ENCODE measurements at regions not wholly inside any gene's neighbourhood (a gene's known extent, or its start where the extent isn't known, plus 50 kb on each side); places are given as distances from the start of the nearest gene placed in this dataset.
A peak's percentile ranks its signal among the peaks of the same experiment; 100 is the strongest.

GRCh38 chr6:132089173-132089572 lies 138.0 kb upstream of the CCN2 start:
- H3K18ac ChIP-seq (ENCODE audit: extremely low read depth, low read length): no peak overlapping the region
- H3K56ac ChIP-seq (replicated peaks; ENCODE audit: insufficient read length, low read depth, low read length): no peak overlapping the region
- H2BK5ac ChIP-seq (ENCODE audit: low read depth, low read length): no peak overlapping the region
- no peak overlapping the region for H2BK12ac ChIP-seq (ENCODE audit: low read depth, low read length)
- H2BK15ac ChIP-seq (ENCODE audit: low read length): no peak overlapping the region
- H3K14ac ChIP-seq (ENCODE audit: insufficient read length): no peak overlapping the region
- WGBS, 2 experiments (ENCODE audit: extremely low coverage in 1 of 2, insufficient coverage in 1 of 2, insufficient read length in 1 of 2, insufficient replicate concordance in 2 of 2, low coverage in 1 of 2, low lambda C conversion rate in 2 of 2, missing lambda C conversion rate in 1 of 2): 38% methylated on average over 2 of the region's 2 CpGs; no CpG with 5 or more reads in 1 of the 2 experiments
- H2AK5ac ChIP-seq (ENCODE audit: low read depth, low read length): no peak overlapping the region
- H3K9me3 ChIP-seq (ENCODE audit: insufficient read depth in 2 of 2, low read depth in 1 of 2, low read length in 1 of 2): no peaks in the 10 kb centered on the region
- H3K4ac ChIP-seq (replicated peaks; ENCODE audit: insufficient read length, low read depth, low read length): no peak overlapping the region
- H3K9ac ChIP-seq (replicated peaks in 1 of 4; ENCODE audit: extremely low read depth in 1 of 4, low read depth in 3 of 4, low read length in 3 of 4): no peak overlapping the region
- POLR2A ChIA-PET (ENCODE audit: partially characterized antibody): interaction anchor here (4.0 kb wide), 1 partner anchor 139 kb away, joined by 17 read pairs; the partner anchor contains the start of gene CCN2
- no peaks in the 10 kb centered on the region for H3K27me3 ChIP-seq (replicated peaks in 1 of 4; ENCODE audit: control insufficient read depth in 3 of 4, extremely low read depth in 1 of 4, insufficient read depth in 3 of 4, low read length in 3 of 4)
- H3K4me3 ChIP-seq (ENCODE audit: extremely low read depth in 1 of 4, insufficient read depth in 2 of 4, low read depth in 3 of 4, low read length in 4 of 4): peak overlapping the region in 1 of 4 experiments; percentile 15; a peak in 1 of 8 replicates
- DNase-seq (ENCODE audit: low read depth in 1 of 2, low spot score in 2 of 2) (no peak), FAIRE-seq (peak; percentile 68)
- H3K79me1 ChIP-seq (ENCODE audit: low read depth, low read length): no peaks in the 10 kb centered on the region
- CTCF ChIA-PET (ENCODE audit: partially characterized antibody): interaction anchor here (1.2 kb wide), 1 partner anchor 9 kb away, joined by 4 read pairs; no protein-coding TSS in a partner anchor
- H3K23ac ChIP-seq (ENCODE audit: insufficient read length): no peak overlapping the region
- no peak overlapping the region for H4K8ac ChIP-seq (ENCODE audit: extremely low read depth, insufficient read depth, low read length)
- no peaks in the 10 kb centered on the region for H3K79me2 ChIP-seq (ENCODE audit: control insufficient read depth in 1 of 2, insufficient read depth in 2 of 2, low read length in 2 of 2)
- no peaks in the 10 kb centered on the region for H3K36me3 ChIP-seq (ENCODE audit: control insufficient read depth in 2 of 4, insufficient read depth in 4 of 4, low read length in 3 of 4)
- H4K5ac ChIP-seq (ENCODE audit: insufficient read length, low read depth, low read length): no peak overlapping the region
- peaks cover 0 to 10% (median 1%) of the 10 kb centered on the region in 4 experiments; a peak in 4 of 7 replicates for H3K4me1 ChIP-seq (replicated peaks in 1 of 4; ENCODE audit: control insufficient read depth in 3 of 4, insufficient read depth in 4 of 4, low read length in 3 of 4)
- no peak overlapping the region for H4K91ac ChIP-seq (replicated peaks; ENCODE audit: insufficient read length, low read length)
- no peaks in the 10 kb centered on the region for H3K23me2 ChIP-seq (ENCODE audit: low read depth, low read length)
- no peak overlapping the region for H3K27ac ChIP-seq (ENCODE audit: low read depth, low read length)
- no peak overlapping the region for H3K4me2 ChIP-seq (ENCODE audit: insufficient read depth in 1 of 2, low read depth in 2 of 2, low read length in 2 of 2)
- H2AFZ ChIP-seq (ENCODE audit: low read length): no peak overlapping the region
- H2BK120ac ChIP-seq (replicated peaks; ENCODE audit: low read depth, low read length): no peak overlapping the region
- no peaks in the 10 kb centered on the region for H4K20me1 ChIP-seq (replicated peaks in 1 of 2; ENCODE audit: control insufficient read depth in 1 of 2, insufficient read depth in 2 of 2, low read length in 2 of 2)
- no peak overlapping the region for H2BK20ac ChIP-seq (ENCODE audit: low read length)
- no peak for TF ChIP-seq RXRA (IDR thresholded peaks at IDR 0.05; ENCODE audit: insufficient read depth, low read depth, low read length)
- TF ChIP-seq NRF1 (IDR thresholded peaks at IDR 0.05; ENCODE audit: low read depth, low read length): no peak
- no peak for TF ChIP-seq EZH2 (IDR thresholded peaks at IDR 0.05; ENCODE audit: low read depth, low read length, severe bottlenecking)
- no peak for TF ChIP-seq POU5F1 (IDR thresholded peaks at IDR 0.05; ENCODE audit: low read depth, low read length)
- TF ChIP-seq GTF2F1 (IDR thresholded peaks at IDR 0.05; ENCODE audit: borderline replicate concordance, low read depth, low read length): no peak
- no peak for TF ChIP-seq SIN3A (conservative IDR thresholded peaks at IDR 0.05 in 1 of 2, IDR thresholded peaks at IDR 0.05 in 1 of 2; ENCODE audit: low read depth in 1 of 2, low read length in 2 of 2)
- TF ChIP-seq CTCF (IDR thresholded peaks at IDR 0.05; ENCODE audit: control extremely low read depth in 1 of 3, insufficient read depth in 1 of 3, low read depth in 1 of 3, low read length in 3 of 3): no peak
- no peak for TF ChIP-seq BACH1 (IDR thresholded peaks at IDR 0.05; ENCODE audit: low read length)
- TF ChIP-seq SUZ12 (IDR thresholded peaks at IDR 0.05; ENCODE audit: low read length): no peak
- no peak for TF ChIP-seq RFX5 (IDR thresholded peaks at IDR 0.05; ENCODE audit: borderline replicate concordance, low read depth, low read length)
- no peak for TF ChIP-seq ASH2L (IDR thresholded peaks at IDR 0.05; ENCODE audit: low read length)
- no peak for TF ChIP-seq TCF12 (IDR thresholded peaks at IDR 0.05; ENCODE audit: low read depth, low read length)

Data from H1 (cell line).